ENCODE measurements at regions not wholly inside any gene's neighbourhood (a gene's known extent, or its start where the extent isn't known, plus 50 kb on each side); places are given as distances from the start of the nearest gene placed in this dataset.

DNA sequence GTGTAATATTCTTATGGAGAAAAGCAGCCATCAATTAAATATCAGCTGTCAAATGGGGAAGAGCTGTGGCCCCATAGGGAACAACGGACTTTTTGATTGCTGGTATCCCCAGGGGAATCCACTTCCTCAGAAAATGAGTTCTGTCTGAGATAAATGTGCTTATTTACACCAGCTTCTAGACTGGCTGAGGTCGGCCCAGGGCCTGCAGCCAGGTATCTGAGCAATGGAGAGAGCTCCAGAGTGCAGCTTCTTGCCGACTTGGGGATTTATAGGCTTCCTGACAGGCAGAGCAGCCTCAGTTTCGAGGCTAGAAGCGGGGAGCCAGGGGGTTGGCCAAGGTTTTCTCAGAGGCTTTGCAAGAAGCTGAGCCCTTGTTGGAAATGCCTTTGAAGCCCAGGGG, 67.2 kb downstream of the MCFD2 start:
- POLR2A ChIA-PET: no interaction called here
- no peak for TF ChIP-seq EZH2phosphoT487 (IDR thresholded peaks at IDR 0.05; ENCODE audit: borderline replicate concordance, low read depth, low read length)
- TF ChIP-seq, protein P1, sequence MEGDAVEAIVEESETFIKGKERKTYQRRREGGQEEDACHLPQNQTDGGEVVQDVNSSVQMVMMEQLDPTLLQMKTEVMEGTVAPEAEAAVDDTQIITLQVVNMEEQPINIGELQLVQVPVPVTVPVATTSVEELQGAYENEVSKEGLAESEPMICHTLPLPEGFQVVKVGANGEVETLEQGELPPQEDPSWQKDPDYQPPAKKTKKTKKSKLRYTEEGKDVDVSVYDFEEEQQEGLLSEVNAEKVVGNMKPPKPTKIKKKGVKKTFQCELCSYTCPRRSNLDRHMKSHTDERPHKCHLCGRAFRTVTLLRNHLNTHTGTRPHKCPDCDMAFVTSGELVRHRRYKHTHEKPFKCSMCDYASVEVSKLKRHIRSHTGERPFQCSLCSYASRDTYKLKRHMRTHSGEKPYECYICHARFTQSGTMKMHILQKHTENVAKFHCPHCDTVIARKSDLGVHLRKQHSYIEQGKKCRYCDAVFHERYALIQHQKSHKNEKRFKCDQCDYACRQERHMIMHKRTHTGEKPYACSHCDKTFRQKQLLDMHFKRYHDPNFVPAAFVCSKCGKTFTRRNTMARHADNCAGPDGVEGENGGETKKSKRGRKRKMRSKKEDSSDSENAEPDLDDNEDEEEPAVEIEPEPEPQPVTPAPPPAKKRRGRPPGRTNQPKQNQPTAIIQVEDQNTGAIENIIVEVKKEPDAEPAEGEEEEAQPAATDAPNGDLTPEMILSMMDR (conservative IDR thresholded peaks at IDR 0.05; ENCODE audit: low read length): no peak
- H3K79me2 ChIP-seq (ENCODE audit: insufficient read depth, low read depth, low read length): no peaks in the 10 kb centered on the region
- CTCF ChIA-PET (ENCODE audit: unreplicated experiment): no interaction called here
- H2AFZ ChIP-seq (ENCODE audit: low read length): peak overlapping the region; percentile 48
- H4K20me1 ChIP-seq (ENCODE audit: insufficient read depth, low read length): no peaks in the 10 kb centered on the region
- BruUV-seq (replicated peaks): no TSS peak
- peak overlapping the region; percentile 41; the same call in 1 of the 2 replicates for H3K4me2 ChIP-seq (ENCODE audit: low read length)
- H3K4me1 ChIP-seq (ENCODE audit: insufficient read depth, low read length, poor library complexity, severe bottlenecking): peaks cover 10% of the 10 kb centered on the region
- no peaks in the 10 kb centered on the region for H3K36me3 ChIP-seq (ENCODE audit: insufficient read depth, low read length)
- H3K9me3 ChIP-seq (ENCODE audit: low read length): no peaks in the 10 kb centered on the region
- H3K4me3 ChIP-seq (ENCODE audit: low read depth, low read length, poor library complexity, severe bottlenecking): no peak overlapping the region
- no peak overlapping the region for H3K27ac ChIP-seq (ENCODE audit: low read depth, low read length, poor library complexity, severe bottlenecking)
- intact Hi-C loops (cut with micrococcal nuclease; ENCODE audit: unreplicated experiment): no loop called here
- DNase-seq (ENCODE audit: low spot score): peak; percentile 56
- H3K9me2 ChIP-seq (ENCODE audit: insufficient read depth, low read length): no peaks in the 10 kb centered on the region

DNA sequence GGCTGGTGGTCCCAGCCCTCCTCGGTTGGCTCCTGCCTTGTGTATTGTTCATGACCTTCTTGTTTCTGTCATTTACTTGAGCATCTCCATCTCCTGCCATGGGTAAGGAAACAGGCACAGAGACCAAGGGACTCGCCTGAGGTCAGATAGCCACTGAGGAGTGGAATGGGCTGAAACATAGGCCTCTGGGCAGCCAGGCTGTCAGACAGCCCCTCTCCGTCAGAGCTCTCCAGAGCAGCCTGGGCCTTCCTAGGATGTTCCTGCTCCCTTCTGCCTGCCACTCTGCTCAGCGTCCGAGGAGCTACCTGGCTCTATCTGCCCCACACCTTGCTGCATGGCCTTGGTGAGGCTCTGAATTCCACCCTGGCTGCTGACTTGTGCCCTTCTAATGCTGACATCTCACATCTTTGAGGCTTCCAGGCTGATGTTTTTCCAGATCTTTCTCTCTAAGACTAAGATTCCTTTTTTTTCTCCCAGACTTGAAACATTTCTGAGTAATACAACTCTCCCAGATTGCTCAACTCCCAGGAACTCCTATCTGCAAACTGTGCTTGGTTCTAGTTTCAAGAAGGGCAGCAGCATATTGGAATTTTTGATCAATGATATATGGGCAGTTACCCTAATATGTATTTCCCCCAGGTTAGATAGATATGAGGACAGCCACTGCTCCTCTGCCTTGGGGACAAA, 67.7 kb downstream of the MCFD2 start:
- no peak for TF ChIP-seq EZH2phosphoT487 (IDR thresholded peaks at IDR 0.05; ENCODE audit: borderline replicate concordance, low read depth, low read length)
- TF ChIP-seq, protein P1 (conservative IDR thresholded peaks at IDR 0.05; ENCODE audit: low read length): no peak
- Histone ChIP-seq H4K20me1 (ENCODE audit: insufficient read depth, low read length) (no peaks in the 10 kb centered on the region), H3K36me3 (ENCODE audit: insufficient read depth, low read length) (no peaks in the 10 kb centered on the region), H3K27ac (ENCODE audit: low read depth, low read length, poor library complexity, severe bottlenecking) (no peak overlapping the region), H3K79me2 (ENCODE audit: insufficient read depth, low read depth, low read length) (no peaks in the 10 kb centered on the region), H3K4me2 (ENCODE audit: low read length) (peak overlapping the region; percentile 41; the same call in 1 of the 2 replicates), H3K4me3 (ENCODE audit: low read depth, low read length, poor library complexity, severe bottlenecking) (no peak overlapping the region), H3K9me3 (ENCODE audit: low read length) (no peaks in the 10 kb centered on the region), H3K9me2 (ENCODE audit: insufficient read depth, low read length) (no peaks in the 10 kb centered on the region), H2AFZ (ENCODE audit: low read length) (0 out of 2 replicates have a peak overlapping the region, but pooled peaks have one; percentile 48), H3K4me1 (ENCODE audit: insufficient read depth, low read length, poor library complexity, severe bottlenecking) (peaks cover 10% of the 10 kb centered on the region)
- intact Hi-C loops (cut with micrococcal nuclease; ENCODE audit: unreplicated experiment): no loop called here
- ChIA-PET CTCF (ENCODE audit: unreplicated experiment) (no interaction called here), POLR2A (no interaction called here)
- no TSS peak for BruUV-seq (replicated peaks)
- DNase-seq (ENCODE audit: low spot score): no peak

DNA sequence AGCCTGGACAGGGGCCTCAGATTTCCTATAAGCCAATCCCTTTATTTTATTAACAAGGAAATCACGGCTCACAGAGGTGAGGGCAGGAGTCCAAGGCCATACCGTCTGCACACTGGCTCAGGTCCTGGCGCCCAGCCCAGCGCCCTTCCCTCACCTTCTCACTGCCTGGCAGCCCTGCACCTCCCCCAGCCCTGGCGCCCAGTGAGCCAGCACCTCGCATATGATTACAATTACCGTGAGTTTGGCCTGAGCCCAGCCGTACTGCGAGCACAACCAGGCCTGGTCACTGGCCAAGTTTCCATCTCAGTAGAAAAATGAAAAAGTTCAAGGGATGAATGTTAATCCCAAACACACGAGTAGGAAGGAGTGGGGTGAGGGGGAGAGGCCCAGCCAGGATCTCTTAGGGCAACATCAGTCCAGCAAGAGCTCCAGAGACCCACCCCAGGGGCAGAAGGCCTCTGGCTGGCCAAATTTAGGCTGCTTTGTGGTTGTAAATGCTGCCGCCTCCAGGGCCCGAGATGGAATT, 68.4 kb downstream of the MCFD2 start:
- POLR2A ChIA-PET: no interaction called here
- intact Hi-C loops (cut with micrococcal nuclease; ENCODE audit: unreplicated experiment): no loop called here
- no peaks in the 10 kb centered on the region for H4K20me1 ChIP-seq (ENCODE audit: insufficient read depth, low read length)
- TF ChIP-seq EZH2phosphoT487 (IDR thresholded peaks at IDR 0.05; ENCODE audit: borderline replicate concordance, low read depth, low read length): no peak
- TF ChIP-seq, protein P1 (conservative IDR thresholded peaks at IDR 0.05; ENCODE audit: low read length): no peak
- no peaks in the 10 kb centered on the region for H3K36me3 ChIP-seq (ENCODE audit: insufficient read depth, low read length)
- no peak overlapping the region for H3K27ac ChIP-seq (ENCODE audit: low read depth, low read length, poor library complexity, severe bottlenecking)
- H3K4me2 ChIP-seq (ENCODE audit: low read length): no peak overlapping the region
- CTCF ChIA-PET (ENCODE audit: unreplicated experiment): no interaction called here
- H3K4me3 ChIP-seq (ENCODE audit: low read depth, low read length, poor library complexity, severe bottlenecking): no peak overlapping the region
- H3K9me2 ChIP-seq (ENCODE audit: insufficient read depth, low read length): no peaks in the 10 kb centered on the region
- BruUV-seq (replicated peaks): no TSS peak
- no peak overlapping the region for H2AFZ ChIP-seq (ENCODE audit: low read length)
- no peak for DNase-seq (ENCODE audit: low spot score)
- H3K4me1 ChIP-seq (ENCODE audit: insufficient read depth, low read length, poor library complexity, severe bottlenecking): peaks cover 10% of the 10 kb centered on the region
- no peaks in the 10 kb centered on the region for H3K79me2 ChIP-seq (ENCODE audit: insufficient read depth, low read depth, low read length)
- no peaks in the 10 kb centered on the region for H3K9me3 ChIP-seq (ENCODE audit: low read length)

Measured in OCI-LY7 (cell line).